ENCODE measurements at regions not wholly inside any gene's neighbourhood (a gene's known extent, or its start where the extent isn't known, plus 50 kb on each side); places are given as distances from the start of the nearest gene placed in this dataset.
"Not testable (repeated sequence)": the region's sequence is repeated elsewhere in the genome, so short reads cannot be mapped to it uniquely, and the experiment has no call there.

DNA sequence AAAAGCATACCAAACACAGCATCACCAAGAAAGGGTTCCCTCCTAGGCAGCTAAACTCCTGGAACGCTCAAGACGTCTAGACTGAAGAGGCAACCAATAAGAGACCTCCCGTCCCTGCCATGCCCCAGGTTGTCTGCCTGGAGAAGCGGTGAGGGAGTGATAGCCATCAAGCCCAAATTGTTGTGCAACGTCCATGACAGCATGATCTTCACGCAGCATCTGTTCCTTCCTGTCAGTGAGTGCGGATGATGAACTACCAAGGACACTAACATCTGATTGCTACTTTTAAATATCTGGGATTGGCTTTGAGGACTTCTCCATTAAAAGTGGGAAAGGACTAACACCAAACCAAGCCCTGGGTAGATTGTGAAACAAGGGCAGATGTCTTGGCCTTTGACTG lies 149.7 kb downstream of the TXNL1 start:
- DNase-seq (ENCODE audit: low read depth): no peak

DNA sequence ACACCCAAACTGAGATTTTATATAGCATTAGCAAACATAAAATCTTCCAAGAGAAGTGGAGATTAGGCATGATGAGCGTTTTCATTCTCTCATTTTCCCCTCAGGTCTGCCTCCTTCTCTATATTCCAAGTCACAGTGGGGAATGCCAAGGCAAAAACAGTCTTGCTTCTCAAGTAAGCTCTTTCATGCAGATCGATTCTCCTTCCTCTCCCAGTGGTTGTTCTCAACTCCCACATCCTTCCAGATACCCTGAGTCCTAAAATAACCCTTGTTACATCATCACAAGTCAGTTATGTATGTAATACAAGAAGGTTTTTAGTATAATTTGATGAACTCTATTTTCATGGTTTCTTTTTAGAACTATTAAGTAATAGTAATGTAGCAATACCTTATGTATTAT lies 150.6 kb downstream of the TXNL1 start:
- no peak for DNase-seq (ENCODE audit: low read depth)

DNA sequence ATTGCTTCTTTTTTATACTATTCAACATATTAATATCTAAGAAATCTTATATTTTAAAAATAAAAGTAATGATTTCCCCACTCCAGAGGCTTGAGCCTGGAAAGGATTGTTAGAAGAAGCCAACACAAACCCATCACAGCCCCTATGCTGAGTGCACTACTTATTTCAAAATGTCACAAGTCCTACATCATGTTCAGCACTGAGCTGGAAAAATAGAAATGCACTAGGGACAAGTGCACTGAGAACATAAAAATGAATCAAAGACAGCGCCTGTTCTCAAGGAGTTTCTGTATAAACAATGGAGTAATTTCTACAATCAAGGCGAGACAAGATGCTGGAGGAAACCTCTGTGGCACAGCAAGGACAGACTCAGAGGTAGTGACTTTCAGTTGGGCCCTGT lies 155.0 kb downstream of the TXNL1 start:
- DNase-seq (ENCODE audit: low read depth): no peak

DNA sequence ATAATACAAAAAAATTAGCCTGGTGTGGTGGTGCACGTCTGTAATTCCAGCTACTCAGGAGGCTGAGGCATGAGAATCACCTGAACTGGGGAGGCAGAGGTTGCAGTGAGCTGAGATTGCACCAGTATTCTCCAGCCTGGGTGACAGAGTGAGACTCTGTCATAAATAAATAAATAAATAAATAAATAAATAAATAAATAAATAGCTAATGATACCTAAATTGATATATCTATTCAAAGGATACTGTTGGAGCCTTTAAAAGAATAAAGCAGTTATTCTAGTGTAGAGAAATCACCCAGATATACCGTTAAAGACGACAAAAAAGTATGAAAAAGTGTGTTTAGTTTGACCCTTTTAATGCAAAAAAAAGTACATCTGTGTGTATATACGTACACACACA lies 155.6 kb downstream of the TXNL1 start:
- DNase-seq (ENCODE audit: low read depth): not testable (repeated sequence)

DNA sequence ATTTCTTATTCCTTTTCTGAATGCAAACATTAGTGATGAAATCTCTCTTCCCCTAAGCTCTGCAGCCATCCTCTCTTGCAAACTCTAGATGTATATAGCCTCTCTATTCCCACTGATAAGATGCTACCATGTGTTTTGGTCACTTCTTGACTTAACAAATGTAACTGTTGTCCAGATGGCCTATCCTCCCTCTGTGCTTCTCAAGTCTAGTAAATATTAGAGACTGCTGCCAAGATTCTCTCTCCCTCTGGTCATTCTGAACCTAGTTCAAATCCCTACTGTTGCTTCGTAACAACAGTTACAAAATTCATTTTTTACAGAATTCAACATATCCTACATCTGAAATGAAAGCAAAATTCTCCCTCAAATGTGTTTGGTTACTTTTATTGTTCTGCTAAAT lies 156.6 kb downstream of the TXNL1 start:
- no peak for DNase-seq (ENCODE audit: low read depth)

DNA sequence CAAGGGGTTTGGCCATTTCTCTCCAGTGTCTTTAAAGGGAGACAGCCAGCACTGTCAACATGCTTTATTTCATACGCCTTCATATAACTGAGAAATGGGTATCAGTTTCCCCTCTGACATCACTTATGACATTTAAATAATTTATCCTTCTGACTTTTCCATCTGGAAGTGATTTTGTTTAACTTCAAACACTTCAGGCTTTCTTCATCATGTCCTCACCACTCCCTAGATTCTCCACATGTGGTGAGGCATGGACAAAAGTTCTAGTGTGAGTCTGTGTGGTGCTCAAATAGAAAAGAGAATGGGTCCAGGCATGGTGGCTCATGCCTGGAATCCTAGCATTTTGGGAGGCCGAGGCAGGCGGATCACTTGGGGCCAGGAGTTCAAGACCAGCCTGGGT lies 158.6 kb downstream of the TXNL1 start:
- no peak for DNase-seq (ENCODE audit: low read depth)

DNA sequence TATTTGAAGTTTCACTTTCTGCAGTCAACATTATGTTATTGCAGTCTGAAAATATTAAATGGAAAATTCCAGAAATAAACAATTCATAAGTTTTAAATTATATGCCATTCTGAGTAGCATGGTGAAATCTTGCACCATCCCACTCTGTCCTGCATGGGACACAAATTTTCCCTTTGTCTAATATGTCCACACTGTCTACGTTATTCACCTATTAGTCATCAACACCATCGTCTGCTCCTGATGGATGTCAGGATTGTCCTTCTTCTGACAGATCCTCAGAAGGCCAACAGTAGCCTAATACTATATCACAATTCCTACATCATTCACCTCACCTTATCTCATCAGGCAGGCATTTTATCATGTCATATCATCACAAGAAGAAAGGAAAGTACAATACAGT lies 163.1 kb downstream of the TXNL1 start:
- DNase-seq (ENCODE audit: low read depth): no peak

DNA sequence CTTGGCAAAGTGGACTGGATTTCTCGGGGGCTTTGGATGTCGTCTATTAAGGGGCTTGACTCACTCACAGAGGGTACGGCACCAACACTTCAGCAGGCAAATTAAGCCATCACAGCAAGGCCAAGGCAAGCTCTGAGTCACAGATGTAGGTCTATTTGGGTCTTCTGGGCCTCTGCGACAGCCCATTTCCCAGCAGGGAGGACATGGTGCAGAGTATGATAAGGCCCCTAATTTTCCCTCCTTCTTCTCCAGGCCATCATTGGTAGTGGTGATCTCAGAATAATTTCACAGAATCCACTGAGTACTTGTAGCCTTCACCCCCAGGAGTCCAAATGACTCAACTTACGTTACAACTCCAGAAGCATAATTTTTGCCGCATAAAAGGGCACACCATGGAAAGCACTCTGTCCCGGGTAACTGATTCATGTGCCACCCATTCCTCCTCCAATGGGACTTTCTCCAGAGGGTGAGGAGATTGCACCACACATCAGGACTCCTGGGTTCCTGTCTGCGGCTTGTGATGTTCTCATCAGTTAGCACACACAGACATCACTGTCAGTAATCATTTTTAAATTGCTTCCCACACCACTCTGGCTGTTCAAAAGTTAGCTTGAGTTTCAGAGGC lies 164.9 kb downstream of the TXNL1 start:
- no peak for DNase-seq (ENCODE audit: low read depth)

DNA sequence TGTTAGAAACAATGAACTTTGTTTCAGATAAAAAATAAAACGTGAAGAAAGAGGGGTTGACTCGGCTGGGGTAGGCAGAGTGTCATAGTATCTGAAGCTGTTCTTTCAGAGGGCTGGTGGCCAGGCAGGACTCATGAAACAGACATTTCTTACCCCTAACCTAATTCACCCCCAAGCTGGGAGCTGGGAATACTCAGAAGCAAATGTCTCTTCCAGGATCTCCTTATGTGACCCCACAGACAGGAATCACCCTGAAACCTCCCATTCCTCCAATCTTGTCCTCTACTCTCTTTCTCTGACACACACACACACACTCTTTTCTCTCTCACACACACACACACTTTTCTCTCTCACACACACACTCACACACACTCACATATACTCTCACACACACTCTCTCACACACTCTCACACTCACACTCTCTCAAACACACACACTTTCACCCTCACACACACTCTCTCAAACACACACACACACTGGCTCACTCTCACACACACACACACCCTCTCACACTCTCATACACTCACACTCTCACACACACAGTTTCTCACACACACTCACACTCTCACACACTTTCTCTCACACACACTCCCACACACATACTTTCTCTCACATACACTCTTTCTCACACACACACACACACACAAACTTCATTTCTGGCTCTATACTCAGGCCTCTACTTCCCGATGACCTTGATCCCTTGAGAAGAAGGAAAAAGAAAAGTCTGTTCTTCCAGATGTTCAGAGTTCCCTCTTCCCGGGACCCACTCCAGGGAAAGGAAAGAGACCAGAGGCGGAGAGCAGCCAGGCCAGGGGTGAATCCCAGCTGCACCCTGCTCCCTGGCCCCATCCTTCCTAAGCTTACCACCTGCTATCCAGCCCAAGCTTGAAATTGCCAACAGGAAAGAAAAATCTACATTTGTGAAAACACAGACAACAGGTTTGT lies 167.7 kb downstream of the TXNL1 start:
- DNase-seq (ENCODE audit: low read depth): no peak

DNA sequence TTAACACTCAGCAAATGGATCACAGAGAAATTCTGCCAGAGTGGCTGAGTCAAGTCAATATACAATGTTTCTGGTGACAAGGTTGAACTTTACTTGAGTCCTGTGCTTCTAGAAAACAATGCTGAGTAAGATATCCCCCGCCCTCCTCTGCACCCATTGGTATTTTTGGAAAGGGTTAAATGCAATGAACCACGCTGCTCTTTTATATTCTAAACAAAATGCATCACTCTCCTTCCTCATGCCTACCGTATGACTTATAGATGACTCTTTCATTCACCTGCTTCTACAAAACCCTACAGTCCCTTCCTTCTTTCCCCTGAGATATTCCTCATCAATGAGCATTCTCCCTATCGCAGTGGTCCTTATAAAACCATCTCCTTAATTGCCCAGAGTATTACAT lies 168.8 kb downstream of the TXNL1 start:
- DNase-seq (ENCODE audit: low read depth): no peak

DNA sequence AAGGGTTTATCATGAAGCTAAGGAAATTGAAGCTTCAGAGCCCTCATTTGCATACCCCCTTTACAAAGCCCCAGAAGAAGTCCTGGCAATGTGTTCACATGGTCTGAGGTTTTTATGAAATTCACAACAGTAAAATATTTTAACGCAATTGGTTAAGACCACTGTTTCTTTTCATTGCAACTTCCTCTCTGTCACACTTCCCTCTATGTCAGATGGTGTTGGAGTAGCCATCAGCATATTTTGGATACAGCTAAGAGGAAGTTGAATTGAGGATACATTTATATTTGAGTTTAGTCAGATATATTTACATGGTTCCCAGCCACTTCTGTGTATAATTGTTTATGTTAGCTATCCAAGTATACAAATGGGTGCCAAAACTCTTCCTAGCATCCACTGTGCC lies 170.0 kb downstream of the TXNL1 start:
- DNase-seq (ENCODE audit: low read depth): no peak

DNA sequence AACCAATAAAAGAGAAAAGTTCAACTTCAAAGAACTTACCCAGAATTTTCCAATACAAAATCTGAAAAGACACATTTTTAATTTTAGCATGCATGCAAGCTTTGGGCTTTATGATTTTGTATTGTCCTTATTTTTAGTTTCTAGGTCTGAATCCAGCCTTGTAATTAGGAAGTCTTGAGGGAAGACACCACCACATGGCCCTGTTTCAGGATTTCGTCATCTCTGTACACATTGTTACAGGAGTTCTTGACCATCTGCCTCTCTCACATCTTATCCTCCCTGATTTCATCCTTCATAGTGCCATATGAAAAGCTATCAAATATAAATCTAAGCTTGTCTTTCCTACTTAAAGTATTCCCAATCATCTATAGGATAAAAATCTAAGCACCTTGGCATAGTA lies 176.1 kb downstream of the TXNL1 start:
- no peak for DNase-seq (ENCODE audit: low read depth)

DNA sequence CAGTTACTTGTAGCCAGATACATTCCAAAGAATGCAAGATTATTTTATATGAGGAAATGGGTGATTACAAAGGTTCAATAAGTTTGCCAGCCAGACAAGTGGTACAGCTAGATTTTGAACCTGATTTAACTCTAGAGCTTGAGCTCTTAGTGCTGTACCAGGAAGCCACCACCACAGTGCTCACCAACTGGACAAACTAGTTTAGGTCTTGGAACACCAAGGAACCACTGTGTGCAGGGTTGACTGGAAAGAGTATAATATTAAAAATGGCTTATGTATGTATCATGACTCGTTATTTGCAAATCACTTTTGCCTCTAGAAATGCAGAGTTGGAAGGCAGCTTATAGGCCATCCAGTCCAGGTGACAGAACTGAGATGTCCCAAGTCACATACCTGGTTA lies 177.2 kb downstream of the TXNL1 start:
- DNase-seq (ENCODE audit: low read depth): no peak

DNA sequence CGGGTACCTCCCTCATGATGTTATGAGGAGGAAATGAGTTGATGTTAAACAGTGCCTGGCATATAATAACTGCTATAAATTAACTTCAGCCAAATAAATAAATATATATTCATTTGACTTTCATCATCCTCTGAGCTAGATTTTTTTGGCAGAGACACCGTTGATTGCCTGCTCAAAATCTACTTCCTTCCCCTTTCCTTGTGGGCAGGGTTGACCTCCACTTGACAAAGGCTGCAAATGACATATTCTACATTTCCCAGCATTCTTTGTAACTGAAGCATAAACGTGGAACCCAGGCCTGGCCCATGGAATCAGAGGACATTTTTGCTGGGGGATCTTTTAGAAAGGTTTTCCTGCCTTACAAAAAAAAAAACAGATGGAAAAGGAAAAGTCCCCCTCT lies 177.8 kb downstream of the TXNL1 start:
- DNase-seq (ENCODE audit: low read depth): no peak

DNA sequence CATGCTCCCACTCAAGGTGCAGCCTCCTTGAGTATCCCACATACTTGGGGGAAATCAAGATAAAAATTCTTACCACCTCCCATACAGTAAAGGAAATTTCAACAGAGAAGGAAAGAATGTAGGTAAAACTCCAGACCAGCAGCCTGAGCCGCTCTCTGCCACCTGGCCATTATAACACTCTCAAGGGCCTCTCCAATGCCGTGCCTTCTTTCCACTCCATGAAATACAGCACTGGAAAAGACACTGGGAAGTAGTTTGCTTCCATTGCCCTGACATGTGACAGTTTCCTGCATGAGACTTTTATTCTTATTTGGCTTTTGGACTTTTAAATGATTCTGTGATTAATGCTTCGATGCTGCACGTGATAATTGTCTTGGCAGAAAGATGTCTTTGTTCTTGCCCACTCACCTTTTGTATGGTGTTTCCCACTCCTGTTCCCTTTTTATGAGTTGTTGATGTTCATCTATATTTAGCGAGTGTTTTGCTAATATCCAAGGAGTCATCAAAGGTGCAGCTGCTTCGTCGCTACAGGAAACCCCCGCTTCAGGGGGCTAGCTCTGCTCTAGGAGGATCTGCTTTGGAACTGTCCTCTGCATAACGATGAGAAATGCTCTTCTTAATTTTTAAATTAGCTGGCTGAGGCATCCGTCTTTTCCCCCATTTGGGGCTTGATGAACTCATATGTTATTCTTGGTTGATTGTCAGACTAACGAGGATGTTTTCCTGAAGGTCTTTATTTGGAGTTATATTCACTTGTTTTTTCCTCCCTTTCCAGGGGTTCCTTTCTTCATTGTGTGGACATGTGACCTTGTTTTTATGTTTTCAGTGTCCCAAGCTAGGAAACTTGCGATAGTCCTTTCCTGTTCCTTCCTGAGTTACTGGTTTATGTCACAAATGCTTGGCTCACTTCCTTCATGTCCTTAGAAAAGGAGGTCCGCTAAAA lies 179.4 kb downstream of the TXNL1 start:
- DNase-seq (ENCODE audit: low read depth): no peak

DNA sequence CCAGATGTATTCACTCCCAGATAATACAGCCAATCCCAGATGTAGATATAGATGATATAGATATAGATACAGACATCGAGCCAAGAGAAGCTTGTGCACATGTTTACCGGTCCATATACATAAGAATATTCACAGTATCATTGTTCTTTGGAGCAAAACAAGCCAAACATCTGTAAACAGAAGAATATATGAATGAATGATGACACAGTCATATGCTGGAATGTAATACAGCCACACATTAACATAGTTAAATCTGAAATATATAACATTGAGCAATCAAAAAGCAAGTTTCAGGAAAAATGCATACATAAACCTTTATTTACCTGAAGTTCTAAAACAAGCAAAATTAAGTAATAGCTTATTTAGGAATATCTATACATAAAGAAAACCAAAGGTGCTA lies 182.5 kb downstream of the TXNL1 start:
- no peak for DNase-seq (ENCODE audit: low read depth)

DNA sequence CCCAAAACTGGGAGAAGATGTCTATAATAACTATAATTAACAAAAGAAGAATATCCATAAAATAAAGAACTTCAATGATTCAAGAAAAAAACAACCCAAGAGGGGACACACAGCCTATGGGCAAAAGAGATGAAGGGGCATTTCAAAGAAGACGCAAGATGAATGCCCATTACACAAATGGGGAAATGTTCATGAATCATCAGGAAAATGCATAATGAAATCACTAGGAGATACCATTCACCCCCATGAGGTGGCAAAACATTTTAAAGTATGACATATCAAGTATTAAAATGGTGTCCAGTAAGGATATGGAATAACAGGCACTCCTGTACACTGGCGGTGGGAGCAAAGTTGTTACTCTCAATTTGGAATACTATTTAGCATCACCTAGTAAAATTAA lies 183.3 kb downstream of the TXNL1 start:
- no peak for DNase-seq (ENCODE audit: low read depth)

DNA sequence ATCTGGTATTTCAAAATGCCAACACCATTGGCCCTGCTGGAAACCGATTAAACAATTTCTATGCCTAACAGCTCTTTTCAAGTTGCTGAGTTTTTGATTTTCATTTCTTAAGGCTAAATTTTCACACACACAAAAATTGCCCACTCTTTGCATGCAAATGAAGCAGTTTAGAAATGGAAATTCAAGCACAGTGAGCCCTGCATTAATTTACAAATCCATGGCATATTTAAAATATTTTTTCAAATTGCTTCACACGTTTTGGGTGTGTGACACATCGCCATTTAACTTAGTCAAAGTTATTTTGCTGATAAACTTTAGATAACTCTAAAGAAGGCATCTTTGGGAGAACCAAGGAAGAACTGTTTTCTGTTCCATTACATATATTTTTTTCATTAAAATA lies 184.8 kb downstream of the TXNL1 start:
- DNase-seq (ENCODE audit: low read depth): no peak

DNA sequence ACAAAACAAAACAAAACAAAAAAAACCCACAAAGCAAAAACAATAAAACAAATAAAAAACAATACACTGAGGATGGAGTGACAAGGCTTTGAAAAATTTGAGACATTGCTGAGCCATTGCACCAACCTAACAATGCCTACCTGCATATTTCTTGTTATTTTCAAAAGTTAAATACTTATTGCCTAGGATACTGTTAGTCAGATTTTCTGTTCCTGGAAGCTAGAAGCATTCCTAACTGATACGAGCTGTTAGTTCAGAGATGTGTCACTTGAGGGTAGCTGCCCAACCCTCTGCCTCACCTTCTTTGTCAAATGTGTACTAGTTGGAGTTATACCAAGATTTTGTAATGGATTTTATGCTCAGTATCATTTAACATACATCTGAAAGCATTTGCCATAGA lies 187.2 kb downstream of the TXNL1 start:
- no peak for DNase-seq (ENCODE audit: low read depth)

DNA sequence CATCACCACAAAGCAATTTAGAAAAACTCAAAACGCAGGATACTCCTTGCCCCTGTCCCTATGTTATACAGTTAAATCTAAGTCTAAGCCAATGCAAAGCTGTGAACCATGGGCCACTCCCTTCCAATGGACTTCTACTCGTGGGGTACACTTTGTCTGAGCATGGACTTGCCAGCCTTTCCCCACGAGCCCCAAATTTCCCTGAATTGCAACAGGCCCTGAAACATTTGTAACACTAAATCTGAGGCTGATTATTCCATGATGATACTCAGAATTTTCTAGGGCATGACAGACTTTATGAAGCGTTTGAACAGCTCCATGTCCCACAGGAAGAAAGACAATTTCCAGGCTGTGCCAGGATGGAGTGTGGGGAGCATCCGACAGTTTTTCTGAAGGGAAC lies 189.6 kb downstream of the TXNL1 start:
- no peak for DNase-seq (ENCODE audit: low read depth)

DNA sequence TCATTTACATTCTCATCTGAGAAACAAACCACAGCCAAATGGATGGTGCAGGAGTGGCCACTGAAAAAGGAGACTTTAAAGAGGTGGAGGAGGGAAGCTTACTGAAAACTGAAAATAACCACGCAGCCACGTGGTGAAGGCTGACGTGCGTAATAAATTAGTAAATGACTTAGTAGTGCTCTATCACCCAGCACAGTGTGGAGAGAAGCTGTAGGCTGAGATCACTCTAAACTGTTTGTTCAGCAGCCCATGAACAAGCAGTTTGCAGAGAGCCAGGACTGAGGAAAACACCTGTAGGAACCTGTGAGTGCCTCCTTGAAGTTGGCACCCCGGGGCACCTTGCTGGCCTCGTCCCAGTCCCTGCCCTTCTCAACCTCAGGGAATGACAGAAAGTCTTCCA lies 193.0 kb downstream of the TXNL1 start:
- no peak for DNase-seq (ENCODE audit: low read depth)

DNA sequence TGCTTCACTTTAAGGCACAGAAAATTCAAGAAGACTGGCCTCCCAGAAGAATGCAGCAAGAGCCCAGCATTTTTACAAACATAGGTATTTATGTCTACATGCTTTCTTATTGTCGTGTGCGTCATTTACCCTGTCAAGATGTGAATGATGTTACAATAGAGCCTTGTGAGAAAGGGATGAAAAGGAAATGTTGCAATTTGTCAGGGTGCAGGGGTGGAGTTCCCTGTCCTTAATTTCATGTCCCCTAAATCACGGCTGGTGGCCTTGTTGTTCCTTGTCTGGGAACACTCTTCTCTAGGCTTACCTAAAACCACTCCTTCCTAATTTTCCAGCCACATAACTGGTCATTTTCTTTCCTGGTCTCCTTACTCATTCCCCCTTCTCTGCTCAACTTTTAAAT lies 194.2 kb downstream of the TXNL1 start:
- DNase-seq (ENCODE audit: low read depth): no peak

Measured in activated T-cell treated with anti-CD3 and anti-CD28 coated beads for 48 hours (primary cell).